IPS-20b (cell line): ENCODE measurements at regions not wholly inside any gene's neighbourhood (a gene's known extent, or its start where the extent isn't known, plus 50 kb on each side); places are given as distances from the start of the nearest gene placed in this dataset.

ENCODE experiments used
- H3K27ac ChIP-seq: one replicate; pipeline ENCODE4 v1.5.1; 2013; ENCODE audit warnings: low read length
- H3K27me3 ChIP-seq: 2 replicates; pipeline ENCODE4 v1.6.1; 2013; ENCODE audit warnings: mild to moderate bottlenecking, low read length, inconsistent platforms; ENCODE audit not compliant: insufficient read depth
- H3K36me3 ChIP-seq: 2 replicates; pipeline ENCODE4 v1.6.1; 2013; ENCODE audit warnings: low read depth, mild to moderate bottlenecking, inconsistent platforms, low read length, moderate library complexity; ENCODE audit not compliant: insufficient read depth
- H3K4me1 ChIP-seq: 2 replicates; pipeline ENCODE4 v1.6.1; 2013; ENCODE audit warnings: mild to moderate bottlenecking, control low read depth, inconsistent platforms, low read length, moderate library complexity; ENCODE audit not compliant: insufficient read depth
- H3K4me3 ChIP-seq: 2 replicates; pipeline ENCODE4 v1.5.1; 2013; ENCODE audit warnings: mild to moderate bottlenecking, low read length, inconsistent platforms
- H3K9ac ChIP-seq: 2 replicates; pipeline ENCODE4 v1.6.1; 2013; ENCODE audit warnings: low read depth, mild to moderate bottlenecking, inconsistent platforms, low read length, moderate library complexity
- H3K9me3 ChIP-seq: 2 replicates; pipeline ENCODE4 v1.6.1; 2013; ENCODE audit warnings: mild to moderate bottlenecking, low read depth, low read length, inconsistent platforms; ENCODE audit not compliant: insufficient read depth

- Histone ChIP-seq H3K9me3 (no peaks in the 10 kb centered on the region), H3K36me3 (no peaks in the 10 kb centered on the region), H3K4me1 (peaks cover 11% of the 10 kb centered on the region; the same call in 1 of the 2 replicates), H3K27ac (no peak overlapping the region), H3K4me3 (no peak overlapping the region; the same call in 1 of the 2 replicates), H3K9ac (no peak overlapping the region; the same call in 1 of the 2 replicates), H3K27me3 (no peaks in the 10 kb centered on the region)
Measured at GRCh38 chr13:58051807-58052375, 420.3 kb downstream of the PCDH17 start.

- H3K27ac ChIP-seq, result no peak overlapping the region
- H3K27me3 ChIP-seq, result no peaks in the 10 kb centered on the region
- H3K36me3 ChIP-seq, result no peaks in the 10 kb centered on the region
- peaks cover 7% of the 10 kb centered on the region; the same call in 1 of the 2 replicates for H3K4me1 ChIP-seq
- H3K9ac ChIP-seq, result no peak overlapping the region
- H3K4me3 ChIP-seq, result no peak overlapping the region
- no peaks in the 10 kb centered on the region for H3K9me3 ChIP-seq
Measured at GRCh38 chr13:58056426-58056825, 424.9 kb downstream of the PCDH17 start.

GRCh38 chr13:58059624-58060023 is 428.1 kb downstream of the PCDH17 start:
- Histone ChIP-seq H3K4me1 (no peaks in the 10 kb centered on the region), H3K9me3 (no peaks in the 10 kb centered on the region), H3K4me3 (no peak overlapping the region), H3K27me3 (no peaks in the 10 kb centered on the region), H3K27ac (no peak overlapping the region), H3K9ac (no peak overlapping the region), H3K36me3 (no peaks in the 10 kb centered on the region)

DNA sequence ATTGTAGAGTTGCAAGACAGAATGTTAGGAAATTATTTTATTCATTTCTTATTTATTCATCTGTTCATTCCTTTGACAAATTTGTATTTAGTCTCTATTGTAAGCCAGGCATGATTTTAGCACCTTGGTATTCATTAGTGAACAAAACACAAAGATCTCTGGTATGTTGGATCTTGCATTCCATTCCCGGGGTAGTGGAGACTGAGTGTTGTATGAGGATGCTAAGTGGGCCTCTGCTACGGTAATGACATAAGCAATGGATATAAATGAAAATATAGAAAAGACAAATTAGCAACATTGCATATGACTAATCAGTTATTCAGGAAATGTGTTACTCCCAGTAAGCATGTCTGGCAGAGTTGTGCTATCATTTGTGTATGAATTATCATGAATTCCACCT is 449.3 kb downstream of the PCDH17 start:
- no peaks in the 10 kb centered on the region for H3K9me3 ChIP-seq
- peaks cover 14% of the 10 kb centered on the region; the same call in 1 of the 2 replicates for H3K4me1 ChIP-seq
- H3K4me3 ChIP-seq, result no peak overlapping the region
- no peak overlapping the region for H3K9ac ChIP-seq
- no peak overlapping the region for H3K27ac ChIP-seq
- H3K36me3 ChIP-seq, result no peaks in the 10 kb centered on the region
- no peaks in the 10 kb centered on the region for H3K27me3 ChIP-seq

- H3K36me3 ChIP-seq, result no peaks in the 10 kb centered on the region
- no peak overlapping the region for H3K9ac ChIP-seq
- H3K4me1 ChIP-seq, result peaks cover 14% of the 10 kb centered on the region; the same call in 1 of the 2 replicates
Measured at GRCh38 chr13:58081301-58081820, 449.8 kb downstream of the PCDH17 start.

GRCh38 chr13:58083064-58083463 is 451.5 kb downstream of the PCDH17 start:
- H3K36me3 ChIP-seq, result no peaks in the 10 kb centered on the region
- no peaks in the 10 kb centered on the region for H3K9me3 ChIP-seq
- H3K9ac ChIP-seq, result no peak overlapping the region
- H3K4me1 ChIP-seq, result peaks cover 14% of the 10 kb centered on the region; the same call in 1 of the 2 replicates
- no peaks in the 10 kb centered on the region for H3K27me3 ChIP-seq
- H3K27ac ChIP-seq, result no peak overlapping the region
- no peak overlapping the region for H3K4me3 ChIP-seq

More at GRCh38 chr13:58081301-58081820, 449.8 kb downstream of the PCDH17 start:
- no peaks in the 10 kb centered on the region for H3K9me3 ChIP-seq
- no peak overlapping the region for H3K27ac ChIP-seq
- H3K27me3 ChIP-seq, result no peaks in the 10 kb centered on the region
- no peak overlapping the region for H3K4me3 ChIP-seq

GRCh38 chr13:58085274-58085673 is 453.7 kb downstream of the PCDH17 start:
- H3K9ac ChIP-seq, result no peak overlapping the region
- no peaks in the 10 kb centered on the region for H3K27me3 ChIP-seq
- no peaks in the 10 kb centered on the region for H3K36me3 ChIP-seq
- H3K9me3 ChIP-seq, result no peaks in the 10 kb centered on the region
- H3K27ac ChIP-seq, result no peak overlapping the region
- H3K4me3 ChIP-seq, result no peak overlapping the region
- peaks cover 14% of the 10 kb centered on the region; the same call in 1 of the 2 replicates for H3K4me1 ChIP-seq

GRCh38 chr13:58085819-58086218 is 454.3 kb downstream of the PCDH17 start:
- no peaks in the 10 kb centered on the region for H3K27me3 ChIP-seq

DNA sequence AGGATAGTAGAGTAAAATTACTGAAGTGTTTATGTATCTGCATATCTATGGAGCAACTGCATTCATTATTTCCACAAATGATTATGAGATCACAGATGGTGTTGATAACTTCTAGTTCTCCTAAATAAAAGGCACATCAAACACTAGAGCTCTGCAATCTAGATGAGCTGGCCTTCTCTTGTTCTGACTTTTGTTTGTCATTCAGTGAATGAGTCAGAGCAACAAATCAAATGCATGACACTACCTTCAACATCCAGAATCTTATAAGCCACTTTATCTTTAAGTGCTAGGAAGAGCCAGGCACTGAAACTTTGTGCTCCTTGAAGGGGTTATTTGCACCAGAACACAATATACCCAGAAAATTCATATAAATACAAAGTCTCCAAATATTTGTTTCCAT is 456.0 kb downstream of the PCDH17 start:
- Histone ChIP-seq H3K27me3 (no peaks in the 10 kb centered on the region), H3K36me3 (no peaks in the 10 kb centered on the region), H3K9ac (no peak overlapping the region), H3K4me3 (no peak overlapping the region), H3K9me3 (no peaks in the 10 kb centered on the region), H3K4me1 (0 out of 2 replicates have a peak, but pooled peaks cover 2% of the 10 kb centered on the region), H3K27ac (no peak overlapping the region)

More at GRCh38 chr13:58085819-58086218, 454.3 kb downstream of the PCDH17 start:
- Histone ChIP-seq H3K9ac (no peak overlapping the region), H3K36me3 (no peaks in the 10 kb centered on the region), H3K4me3 (no peak overlapping the region), H3K9me3 (no peaks in the 10 kb centered on the region), H3K27ac (no peak overlapping the region), H3K4me1 (peaks cover 13% of the 10 kb centered on the region; the same call in 1 of the 2 replicates)

DNA sequence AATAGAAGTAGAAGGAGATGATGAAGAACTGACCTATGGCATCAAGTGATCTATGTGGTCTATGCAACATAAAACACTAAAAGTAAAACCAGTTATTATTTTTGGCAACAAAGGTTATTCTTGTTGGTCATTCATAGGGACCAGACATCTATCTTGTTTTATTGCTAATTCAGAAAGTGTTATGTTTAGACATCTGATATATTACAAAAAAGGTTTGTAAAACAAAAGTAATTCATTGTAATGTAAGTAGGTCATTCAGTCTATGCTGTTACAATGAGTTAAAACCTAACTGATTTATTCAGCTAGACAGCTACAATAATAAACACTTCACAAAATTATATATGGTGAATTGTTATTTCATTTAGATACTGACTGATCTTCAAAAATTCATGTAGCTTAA is 461.9 kb downstream of the PCDH17 start:
- H3K4me3 ChIP-seq, result no peak overlapping the region
- H3K4me1 ChIP-seq, result no peaks in the 10 kb centered on the region
- no peak overlapping the region for H3K9ac ChIP-seq
- no peaks in the 10 kb centered on the region for H3K9me3 ChIP-seq
- H3K36me3 ChIP-seq, result no peaks in the 10 kb centered on the region
- no peaks in the 10 kb centered on the region for H3K27me3 ChIP-seq
- no peak overlapping the region for H3K27ac ChIP-seq

GRCh38 chr13:58097831-58098230 is 466.3 kb downstream of the PCDH17 start:
- no peaks in the 10 kb centered on the region for H3K27me3 ChIP-seq
- H3K4me1 ChIP-seq, result no peaks in the 10 kb centered on the region
- H3K9ac ChIP-seq, result no peak overlapping the region
- H3K9me3 ChIP-seq, result no peaks in the 10 kb centered on the region
- no peak overlapping the region for H3K4me3 ChIP-seq
- H3K27ac ChIP-seq, result no peak overlapping the region
- H3K36me3 ChIP-seq, result no peaks in the 10 kb centered on the region

DNA sequence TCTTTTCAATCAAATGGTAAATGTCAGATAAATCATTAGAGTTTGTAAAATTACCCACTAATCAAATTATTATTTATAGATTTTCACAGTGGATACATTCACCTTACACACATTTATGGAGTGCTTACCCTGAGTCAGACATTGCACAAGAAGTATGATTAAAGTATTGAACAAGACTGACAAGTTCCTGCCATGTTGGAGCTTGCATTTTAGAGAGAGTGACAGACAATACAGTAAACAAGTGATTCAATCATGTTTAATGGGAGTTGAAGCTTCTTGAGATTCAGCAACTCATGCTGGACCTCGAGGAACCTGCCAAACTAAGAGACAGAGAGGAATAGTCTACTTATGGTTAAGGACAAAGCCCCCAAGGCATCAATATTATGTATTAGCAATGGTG is 487.8 kb downstream of the PCDH17 start:
- Histone ChIP-seq H3K4me3 (no peak overlapping the region), H3K4me1 (no peaks in the 10 kb centered on the region), H3K9ac (no peak overlapping the region), H3K27me3 (no peaks in the 10 kb centered on the region), H3K36me3 (no peaks in the 10 kb centered on the region), H3K9me3 (no peaks in the 10 kb centered on the region), H3K27ac (no peak overlapping the region)
